ENCODE measurements at regions not wholly inside any gene's neighbourhood (a gene's known extent, or its start where the extent isn't known, plus 50 kb on each side); places are given as distances from the start of the nearest gene placed in this dataset.

GRCh38 chr1:222202831-222203230, 345.1 kb downstream of the HHIPL2 start:
- ChIA-PET POLR2A (no interaction called here), CTCF (no interaction called here)
- no peak overlapping the region for H3K4me3 Mint-ChIP-seq
- H3K4me1 Mint-ChIP-seq = no peaks in the 10 kb centered on the region
- intact Hi-C loops (cut with micrococcal nuclease) = no loop called here
- H3K27me3 Mint-ChIP-seq = no peaks in the 10 kb centered on the region
- TF ChIP-seq CTCF (IDR thresholded peaks at IDR 0.05) = no peak
- H3K36me3 Mint-ChIP-seq (ENCODE audit: low read depth) = no peaks in the 10 kb centered on the region
- no peak overlapping the region for H3K27ac Mint-ChIP-seq
- DNase-seq (no peak), ATAC-seq (ENCODE audit: low read depth) (no peak)
- no peaks in the 10 kb centered on the region for H3K9me3 Mint-ChIP-seq

GRCh38 chr1:222196736-222197135, 351.2 kb downstream of the HHIPL2 start:
- DNase-seq (no peak), ATAC-seq (ENCODE audit: low read depth) (no peak)
- intact Hi-C loops (cut with micrococcal nuclease) = no loop called here
- H3K27ac Mint-ChIP-seq = no peak overlapping the region
- TF ChIP-seq CTCF (IDR thresholded peaks at IDR 0.05) = no peak
- no peaks in the 10 kb centered on the region for H3K4me1 Mint-ChIP-seq
- no peak overlapping the region for H3K4me3 Mint-ChIP-seq
- no peaks in the 10 kb centered on the region for H3K36me3 Mint-ChIP-seq (ENCODE audit: low read depth)
- POLR2A ChIA-PET = no interaction called here
- H3K9me3 Mint-ChIP-seq = peaks cover 1% of the 10 kb centered on the region
- CTCF ChIA-PET = no interaction called here
- H3K27me3 Mint-ChIP-seq = no peaks in the 10 kb centered on the region

GRCh38 chr1:222196288-222196687, 351.6 kb downstream of the HHIPL2 start:
- Mint-ChIP-seq H3K9me3 (peaks cover 4% of the 10 kb centered on the region), H3K4me1 (no peaks in the 10 kb centered on the region), H3K27me3 (no peaks in the 10 kb centered on the region), H3K4me3 (no peak overlapping the region), H3K27ac (no peak overlapping the region), H3K36me3 (ENCODE audit: low read depth) (no peaks in the 10 kb centered on the region)
- DNase-seq = no peak
- intact Hi-C loops (cut with micrococcal nuclease) = no loop called here
- CTCF ChIA-PET = no interaction called here
- TF ChIP-seq CTCF (IDR thresholded peaks at IDR 0.05) = no peak
- no peak for ATAC-seq (ENCODE audit: low read depth)
- POLR2A ChIA-PET = no interaction called here

- Mint-ChIP-seq H3K4me1 (no peaks in the 10 kb centered on the region), H3K9me3 (peaks cover 4% of the 10 kb centered on the region), H3K4me3 (no peak overlapping the region), H3K27ac (no peak overlapping the region), H3K27me3 (no peaks in the 10 kb centered on the region), H3K36me3 (ENCODE audit: low read depth) (no peaks in the 10 kb centered on the region)
- ATAC-seq (ENCODE audit: low read depth) (no peak), DNase-seq (no peak)
- TF ChIP-seq CTCF (IDR thresholded peaks at IDR 0.05) = no peak
- ChIA-PET CTCF (no interaction called here), POLR2A (no interaction called here)
- intact Hi-C loops (cut with micrococcal nuclease) = no loop called here
Observed at GRCh38 chr1:222195857-222196256, 352.0 kb downstream of the HHIPL2 start.

GRCh38 chr1:222189218-222189617, 358.7 kb downstream of the HHIPL2 start:
- Mint-ChIP-seq H3K36me3 (ENCODE audit: low read depth) (no peaks in the 10 kb centered on the region), H3K4me3 (no peak overlapping the region), H3K27me3 (peaks cover 5% of the 10 kb centered on the region), H3K27ac (no peak overlapping the region), H3K4me1 (no peaks in the 10 kb centered on the region), H3K9me3 (peaks cover 4% of the 10 kb centered on the region)
- CTCF ChIA-PET = no interaction called here
- ATAC-seq (ENCODE audit: low read depth) = no peak
- no peak for TF ChIP-seq CTCF (IDR thresholded peaks at IDR 0.05)
- intact Hi-C loops (cut with micrococcal nuclease) = no loop called here
- POLR2A ChIA-PET = no interaction called here
- DNase-seq = no peak
